Renal cortical epithelial cell (primary cell): ENCODE measurements at regions not wholly inside any gene's neighbourhood (a gene's known extent, or its start where the extent isn't known, plus 50 kb on each side); places are given as distances from the start of the nearest gene placed in this dataset.

Experiments used
- DNase-seq: peaks from one replicate; pipeline ENCODE4 v3.0.0-alpha.2; 2011; ENCODE audit warnings: low read depth

- DNase-seq, result no peak
Observed at GRCh38 chr18:76130845-76131244, 364.2 kb downstream of the ZNF516 start.

GRCh38 chr18:76126327-76126726 lies 368.7 kb downstream of the ZNF516 start:
- DNase-seq, result no peak

GRCh38 chr18:76121011-76121410 lies 374.0 kb downstream of the ZNF516 start:
- DNase-seq, result no peak

GRCh38 chr18:76115580-76115979 lies 379.5 kb downstream of the ZNF516 start:
- DNase-seq, result no peak

- DNase-seq, result no peak
Observed at GRCh38 chr18:76113101-76113500, 381.9 kb downstream of the ZNF516 start.

DNA sequence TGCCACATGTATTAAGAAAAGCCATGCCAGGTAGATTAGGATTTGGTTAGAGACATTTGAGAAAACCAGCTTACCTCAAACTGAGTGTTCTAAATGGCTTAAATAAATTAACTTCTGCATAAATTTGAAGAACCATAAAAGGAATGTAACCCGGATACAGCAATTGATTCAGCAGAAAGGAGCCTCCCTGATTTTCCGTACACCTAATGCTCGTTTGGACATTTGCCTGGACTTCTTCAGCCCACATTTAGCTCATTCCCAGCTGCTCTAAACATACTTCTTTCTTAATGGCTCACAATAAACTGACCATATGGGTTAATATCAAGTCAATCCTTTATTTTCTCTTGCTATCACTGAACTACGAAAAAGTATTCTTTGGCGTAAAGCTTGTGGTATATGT lies 392.4 kb downstream of the ZNF516 start:
- DNase-seq, result no peak

GRCh38 chr18:76102156-76102555 lies 392.9 kb downstream of the ZNF516 start:
- no peak for DNase-seq

- DNase-seq, result no peak
Observed at GRCh38 chr18:76099931-76100457, 395.0 kb downstream of the ZNF516 start.

DNA sequence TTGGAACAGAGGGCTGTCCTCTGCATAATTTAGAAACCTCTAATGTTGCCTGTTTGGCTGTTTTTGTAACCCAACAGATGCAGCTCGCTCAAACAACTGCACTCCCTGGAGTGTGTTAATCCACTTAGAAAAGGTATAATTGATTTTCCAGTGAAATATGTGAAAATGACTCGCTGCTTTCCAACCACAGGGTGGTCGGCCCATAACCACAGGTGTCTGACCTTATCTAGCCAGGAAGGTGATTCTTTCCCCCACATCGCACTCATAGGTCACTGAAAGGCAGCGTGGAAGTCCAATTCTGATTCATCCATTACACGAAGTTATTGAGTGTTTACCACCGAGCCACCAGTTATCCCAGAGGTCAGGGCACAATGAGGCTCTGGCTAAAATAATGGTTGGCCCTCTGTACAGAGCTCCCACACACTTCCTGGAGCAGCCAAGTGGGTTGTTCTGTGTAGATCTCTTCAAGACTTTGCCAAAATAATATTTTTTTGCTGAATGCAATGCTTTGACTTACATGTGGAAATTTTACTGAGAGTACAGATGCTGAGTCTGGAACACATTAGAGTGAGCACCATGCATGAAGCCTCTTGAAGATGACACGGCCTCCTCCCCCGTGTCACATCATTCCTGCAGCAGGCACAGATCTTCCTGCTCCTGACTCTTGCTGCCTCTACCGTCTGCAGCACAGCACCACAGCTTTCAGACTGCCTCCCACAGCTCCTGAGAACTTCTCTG lies 396.2 kb downstream of the ZNF516 start:
- DNase-seq, result no peak

GRCh38 chr18:76081536-76081935 lies 413.5 kb downstream of the ZNF516 start:
- DNase-seq, result no peak

- no peak for DNase-seq
Observed at GRCh38 chr18:76080430-76080829, 414.6 kb downstream of the ZNF516 start.

DNA sequence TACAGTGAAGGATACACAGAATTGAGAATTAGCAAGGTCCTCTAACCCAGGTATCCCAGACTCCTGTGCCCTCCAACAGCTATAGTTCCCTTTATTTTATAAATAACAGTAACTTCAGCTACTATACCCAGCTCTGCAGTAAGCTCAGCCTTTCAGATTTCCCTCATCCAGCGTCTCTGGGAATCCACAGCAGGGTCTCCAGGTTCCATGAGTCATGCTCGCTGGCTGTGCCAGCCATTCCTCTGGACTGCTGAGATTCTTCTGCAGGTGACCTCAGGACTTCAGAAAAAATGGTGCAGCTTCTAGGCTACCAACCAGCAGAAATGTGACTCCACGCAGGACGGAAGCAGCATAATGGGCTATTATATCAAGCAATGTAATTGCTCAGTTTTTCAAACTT lies 419.3 kb downstream of the ZNF516 start:
- no peak for DNase-seq

- no peak for DNase-seq
Observed at GRCh38 chr18:76064998-76065397, 430.0 kb downstream of the ZNF516 start.

GRCh38 chr18:76058146-76058545 lies 436.9 kb downstream of the ZNF516 start:
- no peak for DNase-seq

GRCh38 chr18:76057386-76057785 lies 437.7 kb downstream of the ZNF516 start:
- no peak for DNase-seq

- DNase-seq, result no peak
Observed at GRCh38 chr18:76056471-76057110, 438.5 kb downstream of the ZNF516 start.

- no peak for DNase-seq
Observed at GRCh38 chr18:76055578-76055977, 439.5 kb downstream of the ZNF516 start.

GRCh38 chr18:76055025-76055424 lies 440.0 kb downstream of the ZNF516 start:
- no peak for DNase-seq

GRCh38 chr18:76054156-76054555 lies 440.9 kb downstream of the ZNF516 start:
- DNase-seq, result no peak

DNA sequence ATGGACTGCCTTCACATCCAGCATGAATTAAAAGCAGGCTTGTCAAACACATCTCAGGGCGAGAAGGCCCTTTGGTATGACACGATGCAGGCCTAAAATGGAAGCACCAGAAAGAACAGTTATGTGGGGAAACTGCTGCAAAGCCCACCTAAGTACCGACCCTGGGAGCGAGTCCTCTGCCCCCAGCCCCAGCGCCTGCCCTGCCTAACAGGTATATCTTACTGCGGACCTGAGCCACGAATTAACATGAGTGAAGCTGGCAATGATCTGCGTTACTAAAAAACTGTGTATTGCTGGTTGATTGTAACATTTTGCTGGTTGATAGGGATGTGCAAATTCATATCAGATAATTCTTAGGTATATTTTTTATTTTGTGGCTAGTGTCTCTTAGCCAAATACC lies 441.5 kb downstream of the ZNF516 start:
- no peak for DNase-seq

DNA sequence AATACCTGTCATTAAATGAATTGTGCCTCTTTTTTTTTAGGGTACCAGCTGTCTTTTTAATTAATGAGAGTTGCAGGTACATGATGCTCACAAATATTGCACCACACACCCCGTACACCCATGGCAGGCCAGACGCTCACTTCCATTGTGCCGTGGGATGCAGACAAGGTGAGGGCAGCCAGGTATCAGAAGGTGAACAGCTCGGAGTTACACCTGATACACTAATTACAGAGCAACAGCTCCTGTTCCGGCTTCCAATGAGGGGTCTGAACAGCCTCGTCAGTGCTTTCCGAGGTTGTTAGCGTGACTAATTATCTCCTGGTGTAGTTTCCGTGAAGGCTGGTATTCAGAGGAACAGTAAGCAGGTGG lies 442.8 kb downstream of the ZNF516 start:
- DNase-seq, result no peak

- DNase-seq, result no peak
Observed at GRCh38 chr18:76051396-76052226, 443.4 kb downstream of the ZNF516 start.

GRCh38 chr18:76046221-76046620 lies 448.8 kb downstream of the ZNF516 start:
- DNase-seq, result no peak
